GM23338 (cell line): ENCODE measurements at regions not wholly inside any gene's neighbourhood (a gene's known extent, or its start where the extent isn't known, plus 50 kb on each side); places are given as distances from the start of the nearest gene placed in this dataset.

Experiments
- ATAC-seq: fragments of 200-7000 bp; cut with Tn5 transposase; 3 replicates; pipeline ENCODE4 v1.9.1; 2020
- DNase-seq: peaks from one replicate; pipeline ENCODE4 v3.0.0-alpha.2; 2015; ENCODE audit warnings: low spot score
- H2AFZ ChIP-seq: fragments of 200-600 bp; sonication (generic); 2 replicates; pipeline ENCODE4 v1.8.0; 2016; ENCODE audit warnings: antibody characterized with exemption, mild to moderate bottlenecking, moderate library complexity
- H3F3A ChIP-seq: fragments of 200-600 bp; sonication (generic); replicated peaks from 2 replicates; pipeline ENCODE4 v1.8.0; 2017; ENCODE audit warnings: antibody characterized with exemption, mixed run types, low read depth
- H3K27ac ChIP-seq: fragments of 200-600 bp; sonication (generic); 2 replicates; pipeline ENCODE4 v1.6.1; 2016; ENCODE audit warnings: low read depth
- H3K27me3 ChIP-seq: fragments of 200-600 bp; sonication (generic); 2 replicates; pipeline ENCODE4 v1.8.0; 2016; ENCODE audit warnings: mild to moderate bottlenecking, mixed run types, moderate library complexity; ENCODE audit not compliant: insufficient read depth
- H3K36me3 ChIP-seq: fragments of 200-600 bp; sonication (generic); 2 replicates; pipeline ENCODE4 v1.8.0; 2016; ENCODE audit warnings: mild to moderate bottlenecking; ENCODE audit not compliant: insufficient read depth
- H3K4me1 ChIP-seq: fragments of 200-600 bp; sonication (generic); 2 replicates; pipeline ENCODE4 v1.8.0; 2016; ENCODE audit warnings: mild to moderate bottlenecking, moderate library complexity; ENCODE audit not compliant: insufficient read depth
- H3K4me2 ChIP-seq: fragments of 200-600 bp; sonication (generic); 2 replicates; pipeline ENCODE4 v1.7.1; 2017; ENCODE audit warnings: mixed run types
- H3K4me3 ChIP-seq: fragments of 200-600 bp; sonication (generic); 2 replicates; pipeline ENCODE4 v1.6.1; 2016; ENCODE audit warnings: mixed run types
- H3K79me2 ChIP-seq: fragments of 200-600 bp; sonication (generic); replicated peaks from 2 replicates; pipeline ENCODE4 v1.8.0; 2017; ENCODE audit warnings: mild to moderate bottlenecking; ENCODE audit not compliant: insufficient read depth
- H3K9me2 ChIP-seq: fragments of 200-600 bp; sonication (generic); 2 replicates; pipeline ENCODE4 v1.8.0; 2017; ENCODE audit not compliant: insufficient read depth
- H4K20me1 ChIP-seq: fragments of 200-600 bp; sonication (generic); replicated peaks from 2 replicates; pipeline ENCODE4 v1.8.0; 2017; ENCODE audit warnings: mild to moderate bottlenecking; ENCODE audit not compliant: insufficient read depth
- H3K27ac Mint-ChIP-seq: 2 replicates; pipeline ENCODE4 v1.8.0; 2020; ENCODE audit warnings: inconsistent platforms, mild to moderate bottlenecking, moderate library complexity, mixed read lengths
- H3K27me3 Mint-ChIP-seq: 3 replicates; pipeline ENCODE4 v1.8.0; 2022; ENCODE audit warnings: low read depth, mild to moderate bottlenecking, moderate library complexity, mixed read lengths, inconsistent platforms; ENCODE audit not compliant: insufficient read depth, poor library complexity
- H3K36me3 Mint-ChIP-seq: 3 replicates; pipeline ENCODE4 v1.8.0; 2021; ENCODE audit warnings: low read depth, mild to moderate bottlenecking, inconsistent platforms, moderate library complexity, mixed read lengths
- H3K4me1 Mint-ChIP-seq: 3 replicates; pipeline ENCODE4 v1.8.0; 2020; ENCODE audit warnings: mild to moderate bottlenecking, inconsistent platforms, mixed read lengths
- H3K4me3 Mint-ChIP-seq: 3 replicates; pipeline ENCODE4 v1.8.0; 2021; ENCODE audit warnings: moderate library complexity, mild to moderate bottlenecking, inconsistent platforms, mixed read lengths
- H3K9me3 Mint-ChIP-seq: 3 replicates; pipeline ENCODE4 v1.8.0; 2020; ENCODE audit warnings: moderate library complexity, mild to moderate bottlenecking, inconsistent platforms, mixed read lengths
- CREB1 ChIP-seq: fragments of 250-450 bp; sonication (Bioruptor Pico); IDR thresholded peaks from 2 replicates; pipeline ENCODE4 v1.5.0; 2020; ENCODE audit warnings: low read depth, mild to moderate bottlenecking, moderate library complexity
- CTCF ChIP-seq, 2 experiments: fragments of 200-600 bp in 1 of 2; sonication (generic) in 1 of 2; conservative IDR thresholded peaks; 2 replicates each; pipeline versions ENCODE4 v1.5.1 to v1.6.1; 2016 to 2017; ENCODE audit warnings: antibody characterized with exemption in 2 of 2, low read depth in 2 of 2, mild to moderate bottlenecking in 2 of 2, moderate library complexity in 1 of 2
- EZH2 ChIP-seq: fragments of 200-600 bp; sonication (generic); IDR thresholded peaks from one replicate; pipeline ENCODE4 v1.8.0; 2017; ENCODE audit warnings: antibody characterized with exemption, mild to moderate bottlenecking, low read depth; ENCODE audit not compliant: unreplicated experiment
- EZH2phosphoT487 ChIP-seq: fragments of 200-600 bp; sonication (generic); IDR thresholded peaks from one replicate; pipeline ENCODE4 v1.8.1; 2018; ENCODE audit warnings: antibody characterized with exemption; ENCODE audit not compliant: unreplicated experiment
- JUNB ChIP-seq: IDR thresholded peaks from one replicate; pipeline ENCODE4 v1.6.1; 2016; ENCODE audit warnings: antibody characterized with exemption; ENCODE audit not compliant: unreplicated experiment
- NANOG ChIP-seq: IDR thresholded peaks from 2 replicates; pipeline ENCODE4 v1.6.1; 2016; ENCODE audit warnings: antibody characterized with exemption, borderline replicate concordance
- POLR2AphosphoS5 ChIP-seq: IDR thresholded peaks from 2 replicates; pipeline ENCODE4 v1.6.1; 2016; ENCODE audit warnings: antibody characterized with exemption, low read depth
- STAT1 ChIP-seq: IDR thresholded peaks from one replicate; pipeline ENCODE4 v1.6.1; 2016; ENCODE audit warnings: antibody characterized with exemption; ENCODE audit not compliant: unreplicated experiment
- ZNF114 ChIP-seq: fragments of 250-450 bp; sonication (Bioruptor Pico); IDR thresholded peaks from 2 replicates; pipeline ENCODE4 v1.5.0; 2020; ENCODE audit warnings: mild to moderate bottlenecking, moderate library complexity
- TF ChIP-seq, protein P1 (sequence below): IDR thresholded peaks from one replicate; pipeline ENCODE4 v1.6.1; 2018; ENCODE audit warnings: antibody characterized with exemption; ENCODE audit not compliant: unreplicated experiment
- TF ChIP-seq, protein P2 (sequence below): IDR thresholded peaks from 2 replicates; pipeline ENCODE4 v1.6.1; 2016; ENCODE audit warnings: antibody characterized with exemption
- TF ChIP-seq, protein P3 (sequence below): fragments of 250-450 bp; sonication (Bioruptor Pico); IDR thresholded peaks from 2 replicates; pipeline ENCODE4 v1.5.0; 2020; ENCODE audit warnings: mild to moderate bottlenecking, moderate library complexity

DNA sequence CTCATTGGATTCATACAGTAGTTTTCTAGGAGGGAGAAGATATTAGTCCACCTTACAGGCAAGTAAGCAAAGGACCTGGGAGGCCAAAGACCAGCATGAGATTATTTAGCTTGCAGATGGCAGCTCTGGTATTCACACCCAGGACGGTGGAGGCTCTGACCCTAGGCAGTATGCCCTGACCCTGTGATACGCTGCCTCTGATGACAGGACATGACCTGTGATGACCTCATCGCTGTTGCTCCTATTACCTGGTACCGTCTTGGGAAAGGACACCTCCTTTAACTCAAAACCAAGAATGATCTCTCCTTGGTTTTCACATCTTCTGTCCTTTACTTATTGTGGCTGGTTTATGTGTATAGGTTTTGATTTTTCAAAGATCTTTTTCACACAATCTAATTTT lies 298.6 kb downstream of the CLIC5 start:
- no peak overlapping the region for H2AFZ ChIP-seq
- Mint-ChIP-seq H3K36me3 (no peaks in the 10 kb centered on the region), H3K27ac (no peak overlapping the region), H3K4me1 (peaks cover 8% of the 10 kb centered on the region; the same call in 2 of the 3 replicates), H3K4me3 (no peak overlapping the region), H3K27me3 (no peaks in the 10 kb centered on the region), H3K9me3 (no peaks in the 10 kb centered on the region)
- no peak overlapping the region for H3K27ac ChIP-seq
- H3K36me3 ChIP-seq = no peaks in the 10 kb centered on the region
- no peak for DNase-seq
- H3K4me3 ChIP-seq = no peak overlapping the region
- no peaks in the 10 kb centered on the region for H3K27me3 ChIP-seq
- H3K4me1 ChIP-seq = no peaks in the 10 kb centered on the region
- no peaks in the 10 kb centered on the region for H3K79me2 ChIP-seq
- H3K4me2 ChIP-seq = no peak overlapping the region
- no peaks in the 10 kb centered on the region for H3F3A ChIP-seq
- TF ChIP-seq EZH2phosphoT487 (no peak), CTCF (conservative IDR thresholded peaks at IDR 0.05; ENCODE audit: low read depth in 2 of 2) (no peak), JUNB (no peak), POLR2AphosphoS5 (no peak), STAT1 (no peak), CREB1 (no peak), ZNF114 (CRISPR knock-in tag) (no peak)
- TF ChIP-seq, protein P1, sequence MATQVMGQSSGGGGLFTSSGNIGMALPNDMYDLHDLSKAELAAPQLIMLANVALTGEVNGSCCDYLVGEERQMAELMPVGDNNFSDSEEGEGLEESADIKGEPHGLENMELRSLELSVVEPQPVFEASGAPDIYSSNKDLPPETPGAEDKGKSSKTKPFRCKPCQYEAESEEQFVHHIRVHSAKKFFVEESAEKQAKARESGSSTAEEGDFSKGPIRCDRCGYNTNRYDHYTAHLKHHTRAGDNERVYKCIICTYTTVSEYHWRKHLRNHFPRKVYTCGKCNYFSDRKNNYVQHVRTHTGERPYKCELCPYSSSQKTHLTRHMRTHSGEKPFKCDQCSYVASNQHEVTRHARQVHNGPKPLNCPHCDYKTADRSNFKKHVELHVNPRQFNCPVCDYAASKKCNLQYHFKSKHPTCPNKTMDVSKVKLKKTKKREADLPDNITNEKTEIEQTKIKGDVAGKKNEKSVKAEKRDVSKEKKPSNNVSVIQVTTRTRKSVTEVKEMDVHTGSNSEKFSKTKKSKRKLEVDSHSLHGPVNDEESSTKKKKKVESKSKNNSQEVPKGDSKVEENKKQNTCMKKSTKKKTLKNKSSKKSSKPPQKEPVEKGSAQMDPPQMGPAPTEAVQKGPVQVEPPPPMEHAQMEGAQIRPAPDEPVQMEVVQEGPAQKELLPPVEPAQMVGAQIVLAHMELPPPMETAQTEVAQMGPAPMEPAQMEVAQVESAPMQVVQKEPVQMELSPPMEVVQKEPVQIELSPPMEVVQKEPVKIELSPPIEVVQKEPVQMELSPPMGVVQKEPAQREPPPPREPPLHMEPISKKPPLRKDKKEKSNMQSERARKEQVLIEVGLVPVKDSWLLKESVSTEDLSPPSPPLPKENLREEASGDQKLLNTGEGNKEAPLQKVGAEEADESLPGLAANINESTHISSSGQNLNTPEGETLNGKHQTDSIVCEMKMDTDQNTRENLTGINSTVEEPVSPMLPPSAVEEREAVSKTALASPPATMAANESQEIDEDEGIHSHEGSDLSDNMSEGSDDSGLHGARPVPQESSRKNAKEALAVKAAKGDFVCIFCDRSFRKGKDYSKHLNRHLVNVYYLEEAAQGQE = no peak
- TF ChIP-seq, protein P2, sequence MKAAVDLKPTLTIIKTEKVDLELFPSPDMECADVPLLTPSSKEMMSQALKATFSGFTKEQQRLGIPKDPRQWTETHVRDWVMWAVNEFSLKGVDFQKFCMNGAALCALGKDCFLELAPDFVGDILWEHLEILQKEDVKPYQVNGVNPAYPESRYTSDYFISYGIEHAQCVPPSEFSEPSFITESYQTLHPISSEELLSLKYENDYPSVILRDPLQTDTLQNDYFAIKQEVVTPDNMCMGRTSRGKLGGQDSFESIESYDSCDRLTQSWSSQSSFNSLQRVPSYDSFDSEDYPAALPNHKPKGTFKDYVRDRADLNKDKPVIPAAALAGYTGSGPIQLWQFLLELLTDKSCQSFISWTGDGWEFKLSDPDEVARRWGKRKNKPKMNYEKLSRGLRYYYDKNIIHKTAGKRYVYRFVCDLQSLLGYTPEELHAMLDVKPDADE = no peak
- ATAC-seq = no peak
- H3K9me2 ChIP-seq = no peaks in the 10 kb centered on the region
- H4K20me1 ChIP-seq = no peaks in the 10 kb centered on the region

DNA sequence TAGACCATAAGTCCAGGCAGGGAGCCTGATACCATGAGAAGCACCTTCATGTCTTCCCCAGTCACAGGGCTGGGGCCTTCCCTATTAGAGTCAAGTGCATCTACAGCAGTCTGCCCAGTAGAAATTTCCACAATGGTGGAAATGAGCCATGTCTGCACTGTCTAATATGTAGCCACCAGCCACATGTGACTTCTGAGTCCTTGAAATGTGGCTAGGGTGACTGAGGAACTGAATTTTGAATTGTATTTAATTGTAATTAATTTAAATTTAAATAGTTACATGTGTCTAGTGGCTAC lies 300.2 kb downstream of the CLIC5 start:
- Mint-ChIP-seq H3K4me3 (no peak overlapping the region), H3K4me1 (peaks cover 8% of the 10 kb centered on the region; the same call in 2 of the 3 replicates), H3K36me3 (no peaks in the 10 kb centered on the region), H3K9me3 (no peaks in the 10 kb centered on the region), H3K27ac (no peak overlapping the region), H3K27me3 (no peaks in the 10 kb centered on the region)
- Histone ChIP-seq H3F3A (no peaks in the 10 kb centered on the region), H3K4me2 (no peak overlapping the region), H3K9me2 (no peaks in the 10 kb centered on the region), H4K20me1 (no peaks in the 10 kb centered on the region), H3K36me3 (no peaks in the 10 kb centered on the region), H2AFZ (no peak overlapping the region), H3K4me1 (no peaks in the 10 kb centered on the region), H3K27ac (no peak overlapping the region), H3K79me2 (no peaks in the 10 kb centered on the region), H3K4me3 (no peak overlapping the region), H3K27me3 (no peaks in the 10 kb centered on the region)
- DNase-seq (no peak), ATAC-seq (no peak)
- no peak for TF ChIP-seq JUNB
- TF ChIP-seq, protein P3, sequence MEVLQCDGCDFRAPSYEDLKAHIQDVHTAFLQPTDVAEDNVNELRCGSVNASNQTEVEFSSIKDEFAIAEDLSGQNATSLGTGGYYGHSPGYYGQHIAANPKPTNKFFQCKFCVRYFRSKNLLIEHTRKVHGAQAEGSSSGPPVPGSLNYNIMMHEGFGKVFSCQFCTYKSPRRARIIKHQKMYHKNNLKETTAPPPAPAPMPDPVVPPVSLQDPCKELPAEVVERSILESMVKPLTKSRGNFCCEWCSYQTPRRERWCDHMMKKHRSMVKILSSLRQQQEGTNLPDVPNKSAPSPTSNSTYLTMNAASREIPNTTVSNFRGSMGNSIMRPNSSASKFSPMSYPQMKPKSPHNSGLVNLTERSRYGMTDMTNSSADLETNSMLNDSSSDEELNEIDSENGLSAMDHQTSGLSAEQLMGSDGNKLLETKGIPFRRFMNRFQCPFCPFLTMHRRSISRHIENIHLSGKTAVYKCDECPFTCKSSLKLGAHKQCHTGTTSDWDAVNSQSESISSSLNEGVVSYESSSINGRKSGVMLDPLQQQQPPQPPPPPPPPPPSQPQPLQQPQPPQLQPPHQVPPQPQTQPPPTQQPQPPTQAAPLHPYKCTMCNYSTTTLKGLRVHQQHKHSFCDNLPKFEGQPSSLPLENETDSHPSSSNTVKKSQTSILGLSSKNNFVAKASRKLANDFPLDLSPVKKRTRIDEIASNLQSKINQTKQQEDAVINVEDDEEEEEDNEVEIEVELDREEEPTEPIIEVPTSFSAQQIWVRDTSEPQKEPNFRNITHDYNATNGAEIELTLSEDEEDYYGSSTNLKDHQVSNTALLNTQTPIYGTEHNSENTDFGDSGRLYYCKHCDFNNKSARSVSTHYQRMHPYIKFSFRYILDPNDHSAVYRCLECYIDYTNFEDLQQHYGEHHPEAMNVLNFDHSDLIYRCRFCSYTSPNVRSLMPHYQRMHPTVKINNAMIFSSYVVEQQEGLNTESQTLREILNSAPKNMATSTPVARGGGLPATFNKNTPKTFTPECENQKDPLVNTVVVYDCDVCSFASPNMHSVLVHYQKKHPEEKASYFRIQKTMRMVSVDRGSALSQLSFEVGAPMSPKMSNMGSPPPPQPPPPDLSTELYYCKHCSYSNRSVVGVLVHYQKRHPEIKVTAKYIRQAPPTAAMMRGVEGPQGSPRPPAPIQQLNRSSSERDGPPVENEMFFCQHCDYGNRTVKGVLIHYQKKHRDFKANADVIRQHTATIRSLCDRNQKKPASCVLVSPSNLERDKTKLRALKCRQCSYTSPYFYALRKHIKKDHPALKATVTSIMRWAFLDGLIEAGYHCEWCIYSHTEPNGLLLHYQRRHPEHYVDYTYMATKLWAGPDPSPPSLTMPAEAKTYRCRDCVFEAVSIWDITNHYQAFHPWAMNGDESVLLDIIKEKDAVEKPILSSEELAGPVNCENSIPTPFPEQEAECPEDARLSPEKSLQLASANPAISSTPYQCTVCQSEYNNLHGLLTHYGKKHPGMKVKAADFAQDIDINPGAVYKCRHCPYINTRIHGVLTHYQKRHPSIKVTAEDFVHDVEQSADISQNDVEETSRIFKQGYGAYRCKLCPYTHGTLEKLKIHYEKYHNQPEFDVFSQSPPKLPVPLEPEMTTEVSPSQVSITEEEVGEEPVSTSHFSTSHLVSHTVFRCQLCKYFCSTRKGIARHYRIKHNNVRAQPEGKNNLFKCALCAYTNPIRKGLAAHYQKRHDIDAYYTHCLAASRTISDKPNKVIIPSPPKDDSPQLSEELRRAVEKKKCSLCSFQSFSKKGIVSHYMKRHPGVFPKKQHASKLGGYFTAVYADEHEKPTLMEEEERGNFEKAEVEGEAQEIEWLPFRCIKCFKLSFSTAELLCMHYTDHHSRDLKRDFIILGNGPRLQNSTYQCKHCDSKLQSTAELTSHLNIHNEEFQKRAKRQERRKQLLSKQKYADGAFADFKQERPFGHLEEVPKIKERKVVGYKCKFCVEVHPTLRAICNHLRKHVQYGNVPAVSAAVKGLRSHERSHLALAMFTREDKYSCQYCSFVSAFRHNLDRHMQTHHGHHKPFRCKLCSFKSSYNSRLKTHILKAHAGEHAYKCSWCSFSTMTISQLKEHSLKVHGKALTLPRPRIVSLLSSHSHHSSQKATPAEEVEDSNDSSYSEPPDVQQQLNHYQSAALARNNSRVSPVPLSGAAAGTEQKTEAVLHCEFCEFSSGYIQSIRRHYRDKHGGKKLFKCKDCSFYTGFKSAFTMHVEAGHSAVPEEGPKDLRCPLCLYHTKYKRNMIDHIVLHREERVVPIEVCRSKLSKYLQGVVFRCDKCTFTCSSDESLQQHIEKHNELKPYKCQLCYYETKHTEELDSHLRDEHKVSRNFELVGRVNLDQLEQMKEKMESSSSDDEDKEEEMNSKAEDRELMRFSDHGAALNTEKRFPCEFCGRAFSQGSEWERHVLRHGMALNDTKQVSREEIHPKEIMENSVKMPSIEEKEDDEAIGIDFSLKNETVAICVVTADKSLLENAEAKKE = no peak
- no peak for TF ChIP-seq NANOG
- TF ChIP-seq EZH2 = no peak
